ENCODE measurements at regions not wholly inside any gene's neighbourhood (a gene's known extent, or its start where the extent isn't known, plus 50 kb on each side); places are given as distances from the start of the nearest gene placed in this dataset.

DNA sequence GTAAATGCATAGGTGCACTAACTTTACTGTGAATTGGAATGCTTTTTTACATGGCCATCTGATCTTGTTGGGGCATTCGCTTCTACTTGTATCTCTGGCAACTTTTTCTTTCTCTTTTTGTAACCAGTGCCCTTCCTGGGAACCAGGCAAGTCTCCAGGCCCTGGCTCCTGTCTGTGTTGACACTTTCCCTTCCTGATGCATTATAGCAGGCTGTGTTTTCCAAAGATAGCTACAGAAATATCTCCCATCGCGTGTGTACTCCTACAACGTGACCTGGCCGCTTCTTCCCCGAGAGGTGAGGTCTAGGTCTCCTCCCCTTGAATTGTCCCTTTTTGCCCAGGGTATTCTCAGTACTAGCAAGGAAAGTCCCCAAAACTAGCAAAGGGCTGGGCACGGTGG is 81.1 kb upstream of the SPIN1 start:
- TF ChIP-seq CTCF (conservative IDR thresholded peaks at IDR 0.05; ENCODE audit: low read depth, low read length) (no peak), EZH2 (IDR thresholded peaks at IDR 0.05; ENCODE audit: low read length, unreplicated experiment) (no peak), EZH2phosphoT487 (IDR thresholded peaks at IDR 0.05; ENCODE audit: borderline replicate concordance, low read length) (no peak)
